Mucosa of rectum (tissue), 2 donors: ENCODE measurements at regions not wholly inside any gene's neighbourhood (a gene's known extent, or its start where the extent isn't known, plus 50 kb on each side); places are given as distances from the start of the nearest gene placed in this dataset.

ENCODE experiments used
- H3K27ac ChIP-seq, 2 donors: one replicate each; pipeline ENCODE4 v1.7.0; 2013; ENCODE audit warnings: inconsistent platforms in 2 of 2, low read depth in 2 of 2, low read length in 2 of 2
- H3K27me3 ChIP-seq, 2 donors: one replicate each; pipeline ENCODE4 v1.7.0; 2013; ENCODE audit warnings: low read length in 2 of 2; ENCODE audit not compliant: control insufficient read depth in 2 of 2, insufficient read depth in 2 of 2
- H3K36me3 ChIP-seq, 2 donors: one replicate each; pipeline ENCODE4 v1.7.0; 2013; ENCODE audit warnings: low read length in 2 of 2; ENCODE audit not compliant: control insufficient read depth in 2 of 2, insufficient read depth in 2 of 2
- H3K4me1 ChIP-seq, 2 donors: one replicate each; pipeline ENCODE4 v1.7.0; 2013; ENCODE audit warnings: low read length in 2 of 2, mild to moderate bottlenecking in 1 of 2; ENCODE audit not compliant: control insufficient read depth in 2 of 2, insufficient read depth in 2 of 2
- H3K4me3 ChIP-seq, 2 donors: one replicate each; pipeline ENCODE4 v1.7.0; 2013; ENCODE audit warnings: low read length in 2 of 2
- H3K9ac ChIP-seq, 2 donors: one replicate each; pipeline ENCODE4 v1.7.0; 2013; ENCODE audit warnings: low read length in 2 of 2, low read depth in 1 of 2, mild to moderate bottlenecking in 1 of 2
- H3K9me3 ChIP-seq, 2 donors: one replicate each; pipeline ENCODE4 v1.7.0; 2013; ENCODE audit warnings: low read length in 2 of 2; ENCODE audit not compliant: control insufficient read depth in 2 of 2
- donor health status: healthy.
- donor health status: Normal muscosa, but diverticular disease.

DNA sequence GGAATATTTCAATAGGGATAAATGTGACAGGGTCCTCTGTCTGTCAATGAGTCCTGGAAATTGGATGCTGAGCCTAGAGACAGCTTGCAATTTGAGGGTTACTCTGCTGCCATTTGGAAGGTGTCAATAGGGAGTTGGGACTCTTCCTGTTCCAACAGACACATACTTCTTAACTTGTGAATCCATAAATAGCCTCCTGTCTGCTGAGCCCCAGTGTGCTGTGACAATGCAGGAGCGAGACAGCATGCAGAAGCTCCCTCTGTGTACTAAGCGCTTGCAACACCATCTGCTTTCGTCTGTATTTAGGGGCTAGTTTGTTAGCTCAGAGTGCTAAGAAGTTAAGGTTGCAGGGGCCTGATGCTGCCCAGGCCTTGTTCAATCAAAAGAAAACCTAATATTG, 58.5 kb upstream of the GPR12 start:
- no peak overlapping the region for H3K4me3 ChIP-seq
- no peaks in the 10 kb centered on the region for H3K36me3 ChIP-seq
- no peaks in the 10 kb centered on the region for H3K9me3 ChIP-seq
- H3K27ac ChIP-seq: no peak overlapping the region
- no peaks in the 10 kb centered on the region for H3K4me1 ChIP-seq
- no peak overlapping the region for H3K9ac ChIP-seq
- peaks cover 0 to 5% of the 10 kb centered on the region in 2 donors for H3K27me3 ChIP-seq

DNA sequence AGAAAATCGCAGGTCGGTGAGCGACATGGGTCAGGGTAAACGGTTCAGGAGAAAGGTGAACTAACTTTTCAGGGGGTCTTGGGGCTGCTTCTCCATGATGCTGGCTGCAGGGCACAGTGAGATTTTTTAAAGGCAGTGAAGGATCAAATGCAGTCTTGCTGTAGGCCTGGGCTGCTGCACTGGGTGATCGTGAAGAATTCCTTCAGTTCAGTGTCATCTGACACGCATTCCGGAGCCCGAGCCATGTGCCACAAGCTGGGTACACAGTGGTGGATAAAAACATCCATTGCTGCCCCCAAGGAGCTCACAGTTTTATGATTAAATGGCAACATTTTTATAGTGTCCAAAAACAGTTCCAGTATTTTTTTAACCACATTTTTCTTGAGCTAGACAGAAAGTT, 56.3 kb upstream of the GPR12 start:
- H3K36me3 ChIP-seq: no peaks in the 10 kb centered on the region
- H3K27ac ChIP-seq: no peak overlapping the region
- H3K4me3 ChIP-seq: no peak overlapping the region
- H3K9me3 ChIP-seq: no peaks in the 10 kb centered on the region
- H3K27me3 ChIP-seq: peaks cover 0 to 5% of the 10 kb centered on the region in 2 donors
- H3K9ac ChIP-seq: no peak overlapping the region
- H3K4me1 ChIP-seq: no peaks in the 10 kb centered on the region

DNA sequence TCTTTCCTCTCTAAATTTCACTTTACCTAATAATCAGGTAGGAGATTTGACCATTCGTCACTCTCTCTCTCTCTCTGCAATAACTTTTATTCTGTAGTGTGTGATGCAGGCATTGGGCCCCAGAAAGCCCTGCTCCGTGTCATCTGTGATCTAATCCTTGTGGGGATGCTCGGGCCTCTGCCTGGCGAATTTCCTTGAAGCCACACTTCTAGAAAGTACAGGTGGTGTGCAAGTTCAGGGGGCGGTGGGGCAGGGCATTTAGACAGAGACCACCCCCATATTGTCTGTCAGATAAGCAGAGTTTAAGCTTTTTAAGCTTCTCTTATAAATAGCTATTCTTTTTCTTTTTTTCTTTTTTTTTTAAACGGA, 53.4 kb upstream of the GPR12 start:
- Histone ChIP-seq H3K27me3 (peaks cover 0 to 5% of the 10 kb centered on the region in 2 donors), H3K4me1 (no peaks in the 10 kb centered on the region), H3K4me3 (no peak overlapping the region), H3K36me3 (no peaks in the 10 kb centered on the region), H3K9ac (no peak overlapping the region), H3K27ac (no peak overlapping the region), H3K9me3 (no peaks in the 10 kb centered on the region)

DNA sequence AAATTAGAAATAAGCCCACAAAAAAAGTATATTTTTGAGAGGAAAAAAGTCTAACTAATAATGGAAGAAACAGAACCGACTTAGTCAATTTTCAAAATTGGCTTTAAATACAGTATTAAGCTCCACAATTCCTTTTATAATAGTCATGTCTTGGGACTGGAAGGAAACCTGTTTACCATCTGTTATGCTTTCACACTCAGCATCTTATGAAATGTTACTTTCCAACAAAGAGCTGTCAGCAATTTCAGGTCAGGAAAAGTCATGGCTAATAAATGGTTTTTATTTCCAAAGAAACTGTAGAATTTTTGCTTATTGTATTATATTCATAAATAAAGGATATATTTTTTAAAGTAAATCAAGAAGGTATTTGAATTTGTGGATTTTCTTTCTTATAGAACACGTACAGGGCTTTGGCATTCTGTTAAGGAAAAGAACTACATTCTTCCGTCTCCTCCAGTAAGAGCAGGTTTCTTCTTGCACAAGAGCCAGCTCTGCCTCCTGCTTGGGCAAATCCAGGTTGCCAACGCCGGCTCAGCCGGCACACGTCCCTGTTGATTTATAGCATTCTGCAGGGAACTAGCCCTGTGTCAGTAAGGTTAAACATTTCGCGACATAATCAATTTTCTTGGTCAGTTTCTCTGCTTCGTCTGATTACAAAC, 52.9 kb upstream of the GPR12 start:
- Histone ChIP-seq H3K9me3 (no peaks in the 10 kb centered on the region), H3K4me3 (no peak overlapping the region), H3K4me1 (no peaks in the 10 kb centered on the region), H3K27ac (no peak overlapping the region), H3K9ac (no peak overlapping the region), H3K27me3 (peaks cover 0 to 5% of the 10 kb centered on the region in 2 donors), H3K36me3 (no peaks in the 10 kb centered on the region)

DNA sequence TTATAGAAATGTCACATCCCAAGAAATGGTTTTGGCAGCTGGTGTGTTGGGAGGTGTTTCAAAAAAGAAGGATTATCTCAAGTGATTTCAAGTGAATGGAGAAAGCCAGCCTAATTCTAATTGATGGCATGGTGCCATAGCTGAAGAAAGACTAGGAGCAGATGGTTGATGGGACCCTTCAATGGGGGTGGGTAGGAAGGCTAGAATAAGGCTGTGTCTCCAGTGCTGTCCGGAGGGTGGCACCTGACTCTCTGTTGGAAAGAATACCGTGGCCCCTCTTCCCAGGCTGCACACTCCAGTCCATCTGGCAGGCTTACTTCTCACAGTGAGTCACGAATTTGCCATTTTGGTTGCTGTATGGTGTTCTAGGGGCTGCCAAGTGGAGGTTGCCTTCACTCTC, 51.0 kb upstream of the GPR12 start:
- peaks cover 0 to 2% of the 10 kb centered on the region in 2 donors for H3K27me3 ChIP-seq
- no peaks in the 10 kb centered on the region for H3K9me3 ChIP-seq
- no peaks in the 10 kb centered on the region for H3K36me3 ChIP-seq
- H3K27ac ChIP-seq: no peak overlapping the region
- H3K4me3 ChIP-seq: no peak overlapping the region
- H3K9ac ChIP-seq: no peak overlapping the region
- no peaks in the 10 kb centered on the region for H3K4me1 ChIP-seq
